ENCODE measurements at regions not wholly inside any gene's neighbourhood (a gene's known extent, or its start where the extent isn't known, plus 50 kb on each side); places are given as distances from the start of the nearest gene placed in this dataset.

DNA sequence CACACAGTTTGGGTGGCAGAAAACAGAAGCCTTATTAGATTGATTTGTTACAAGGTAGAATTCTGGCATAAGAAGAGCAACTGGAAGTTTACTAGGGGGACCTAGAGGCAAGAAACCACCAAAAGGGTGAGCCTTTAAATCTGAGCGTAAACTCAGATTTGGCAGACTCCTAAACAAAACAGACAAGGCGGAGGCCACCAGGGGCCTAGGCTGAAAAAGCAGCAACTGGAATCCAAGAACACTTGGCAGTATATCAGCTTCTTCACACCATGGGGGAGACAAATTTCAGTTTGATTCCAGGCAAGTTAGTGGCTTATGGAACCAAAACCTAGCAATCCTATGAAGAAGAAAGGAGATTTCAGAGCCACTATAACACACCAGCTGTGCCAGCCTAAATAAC, 220.0 kb downstream of the C3orf38 start:
- Histone ChIP-seq H3K36me3 (ENCODE audit: control insufficient read depth, insufficient read depth, low read length) (no peaks in the 10 kb centered on the region), H3K4me3 (ENCODE audit: insufficient read depth, low read depth, low read length) (no peak overlapping the region), H3K27ac (ENCODE audit: insufficient read depth, low read depth, low read length, poor library complexity, severe bottlenecking) (no peak overlapping the region), H3K4me1 (ENCODE audit: control insufficient read depth, insufficient read depth, low read length) (no peaks in the 10 kb centered on the region), H3K9me3 (ENCODE audit: control insufficient read depth, low read length) (no peaks in the 10 kb centered on the region), H3K27me3 (ENCODE audit: control insufficient read depth, insufficient read depth, low read length, poor library complexity, severe bottlenecking) (no peaks in the 10 kb centered on the region)
- WGBS, 2 experiments: 92 to 95% methylated on average over 2 of the region's 2 CpGs

DNA sequence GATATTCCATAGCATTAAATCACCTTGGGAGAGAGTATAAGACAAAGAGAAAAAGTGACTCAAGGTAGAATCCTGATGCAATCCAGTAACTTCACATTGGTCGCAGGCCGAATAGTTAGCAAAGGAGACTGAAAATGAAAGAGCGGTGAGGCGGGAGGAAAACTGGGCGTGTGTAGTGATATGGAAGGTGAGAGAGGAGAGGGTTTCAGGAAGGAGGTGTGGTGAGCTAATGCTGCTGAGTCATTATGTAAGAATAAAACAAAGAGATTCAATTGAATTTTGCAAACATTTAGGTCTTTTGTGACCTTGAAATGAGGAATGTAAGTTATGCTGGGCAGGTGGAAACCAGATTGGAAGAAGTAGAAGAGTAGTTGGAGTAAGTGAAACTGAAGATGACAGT, 235.3 kb downstream of the C3orf38 start:
- Histone ChIP-seq H3K4me3 (ENCODE audit: insufficient read depth, low read depth, low read length) (no peak overlapping the region), H3K27ac (ENCODE audit: insufficient read depth, low read depth, low read length, poor library complexity, severe bottlenecking) (no peak overlapping the region), H3K4me1 (ENCODE audit: control insufficient read depth, insufficient read depth, low read length) (no peaks in the 10 kb centered on the region), H3K27me3 (ENCODE audit: control insufficient read depth, insufficient read depth, low read length, poor library complexity, severe bottlenecking) (no peaks in the 10 kb centered on the region), H3K9me3 (ENCODE audit: control insufficient read depth, low read length) (no peaks in the 10 kb centered on the region), H3K36me3 (ENCODE audit: control insufficient read depth, insufficient read depth, low read length) (no peaks in the 10 kb centered on the region)
- 74 to 75% methylated on average over 5 of the region's 5 CpGs for WGBS, 2 experiments

DNA sequence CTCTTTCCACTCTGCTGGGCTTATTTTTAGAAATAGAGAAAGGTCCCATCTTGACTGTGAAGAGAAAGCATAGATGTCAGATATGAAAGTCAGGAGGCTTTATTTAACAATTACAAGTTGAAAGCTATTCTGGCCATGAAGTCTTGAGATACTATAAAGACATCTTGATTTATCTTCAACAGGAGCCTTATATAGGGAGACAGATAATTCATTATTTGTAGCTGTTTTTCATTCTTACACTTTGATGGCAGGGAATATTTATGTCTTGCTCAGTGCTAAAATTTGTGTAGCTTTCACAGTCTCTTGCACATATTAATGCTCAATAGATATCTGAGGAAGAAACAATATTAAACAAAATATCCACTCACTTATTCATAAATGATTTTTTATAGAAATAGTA, 248.8 kb downstream of the C3orf38 start:
- Histone ChIP-seq H3K9me3 (ENCODE audit: control insufficient read depth, low read length) (no peaks in the 10 kb centered on the region), H3K27me3 (ENCODE audit: control insufficient read depth, insufficient read depth, low read length, poor library complexity, severe bottlenecking) (no peaks in the 10 kb centered on the region)

DNA sequence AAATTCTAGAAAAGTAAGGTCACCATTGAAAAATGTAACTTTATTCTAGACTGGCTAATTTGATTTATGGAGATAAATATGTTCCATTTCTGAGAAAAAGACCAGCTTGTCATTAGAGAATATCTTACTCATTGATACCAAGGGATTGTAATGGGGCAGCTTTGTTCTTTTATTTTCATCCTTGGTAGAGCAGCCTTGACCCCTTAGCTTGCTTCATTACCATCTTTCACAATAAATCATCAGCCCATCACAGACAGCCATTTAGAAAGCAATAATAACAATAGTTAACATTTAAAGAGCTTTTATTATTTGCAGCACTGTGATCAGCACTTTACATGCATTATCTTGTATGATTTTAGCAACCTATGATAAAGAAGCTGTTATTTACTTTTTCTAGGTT, 253.6 kb downstream of the C3orf38 start:
- Histone ChIP-seq H3K27ac (ENCODE audit: insufficient read depth, low read depth, low read length, poor library complexity, severe bottlenecking) (no peak overlapping the region), H3K4me3 (ENCODE audit: insufficient read depth, low read depth, low read length) (no peak overlapping the region), H3K4me1 (ENCODE audit: control insufficient read depth, insufficient read depth, low read length) (no peaks in the 10 kb centered on the region), H3K27me3 (ENCODE audit: control insufficient read depth, insufficient read depth, low read length, poor library complexity, severe bottlenecking) (no peaks in the 10 kb centered on the region), H3K36me3 (ENCODE audit: control insufficient read depth, insufficient read depth, low read length) (no peaks in the 10 kb centered on the region), H3K9me3 (ENCODE audit: control insufficient read depth, low read length) (no peaks in the 10 kb centered on the region)

More for the DNA sequence above, 248.8 kb downstream of the C3orf38 start:
- no peaks in the 10 kb centered on the region for H3K36me3 ChIP-seq (ENCODE audit: control insufficient read depth, insufficient read depth, low read length)
- H3K27ac ChIP-seq (ENCODE audit: insufficient read depth, low read depth, low read length, poor library complexity, severe bottlenecking): no peak overlapping the region
- no peaks in the 10 kb centered on the region for H3K4me1 ChIP-seq (ENCODE audit: control insufficient read depth, insufficient read depth, low read length)
- H3K4me3 ChIP-seq (ENCODE audit: insufficient read depth, low read depth, low read length): no peak overlapping the region

DNA sequence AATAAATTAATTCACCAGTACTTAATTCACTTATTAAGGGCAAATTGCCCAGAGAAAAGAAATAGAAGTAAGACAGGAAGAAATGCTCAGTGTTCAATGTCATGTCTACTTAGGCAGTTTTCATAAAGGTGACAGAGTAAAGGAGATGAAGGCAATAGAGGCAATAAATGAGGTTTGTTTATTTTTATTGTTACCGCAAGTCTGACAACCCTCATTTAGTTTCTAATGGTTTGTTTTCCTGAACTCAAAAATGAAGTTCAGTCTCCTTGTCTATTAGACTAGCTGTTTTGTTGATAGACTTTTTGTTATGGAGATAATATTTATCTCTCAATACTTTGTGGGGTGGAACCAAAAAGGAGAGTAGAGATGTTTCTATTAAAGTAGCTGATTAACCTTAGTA, 258.3 kb downstream of the C3orf38 start:
- H3K4me3 ChIP-seq (ENCODE audit: insufficient read depth, low read depth, low read length): no peak overlapping the region
- no peaks in the 10 kb centered on the region for H3K27me3 ChIP-seq (ENCODE audit: control insufficient read depth, insufficient read depth, low read length, poor library complexity, severe bottlenecking)
- H3K36me3 ChIP-seq (ENCODE audit: control insufficient read depth, insufficient read depth, low read length): no peaks in the 10 kb centered on the region
- H3K27ac ChIP-seq (ENCODE audit: insufficient read depth, low read depth, low read length, poor library complexity, severe bottlenecking): no peak overlapping the region
- WGBS, 2 experiments: 93 to 100% methylated on average over 1 of the region's 1 CpG
- H3K9me3 ChIP-seq (ENCODE audit: control insufficient read depth, low read length): no peaks in the 10 kb centered on the region
- H3K4me1 ChIP-seq (ENCODE audit: control insufficient read depth, insufficient read depth, low read length): peaks cover 11% of the 10 kb centered on the region

DNA sequence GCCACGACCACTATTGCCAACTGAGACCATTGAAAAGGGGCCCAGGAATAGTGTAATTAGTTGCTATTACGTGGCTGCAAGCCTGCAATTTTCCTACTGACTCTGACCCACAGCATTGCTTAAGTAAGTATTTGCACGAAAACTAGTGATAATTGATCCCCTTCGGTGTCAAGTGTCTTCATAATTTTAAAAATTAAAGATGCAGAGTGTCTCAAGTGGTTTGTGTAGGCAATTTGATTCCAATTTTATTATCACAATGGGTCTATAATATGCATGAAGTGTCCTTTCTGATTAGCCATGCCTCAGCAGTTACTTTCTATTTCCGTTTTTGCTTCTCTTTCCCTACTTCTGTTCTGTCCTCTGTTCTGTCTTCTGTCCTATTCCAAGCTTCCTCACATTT, 259.2 kb downstream of the C3orf38 start:
- WGBS, 2 experiments: 79 to 80% methylated on average over 5 of the region's 5 CpGs
- Histone ChIP-seq H3K4me3 (ENCODE audit: insufficient read depth, low read depth, low read length) (no peak overlapping the region), H3K27me3 (ENCODE audit: control insufficient read depth, insufficient read depth, low read length, poor library complexity, severe bottlenecking) (no peaks in the 10 kb centered on the region), H3K27ac (ENCODE audit: insufficient read depth, low read depth, low read length, poor library complexity, severe bottlenecking) (no peak overlapping the region), H3K36me3 (ENCODE audit: control insufficient read depth, insufficient read depth, low read length) (no peaks in the 10 kb centered on the region), H3K9me3 (ENCODE audit: control insufficient read depth, low read length) (no peaks in the 10 kb centered on the region), H3K4me1 (ENCODE audit: control insufficient read depth, insufficient read depth, low read length) (peaks cover 11% of the 10 kb centered on the region)

DNA sequence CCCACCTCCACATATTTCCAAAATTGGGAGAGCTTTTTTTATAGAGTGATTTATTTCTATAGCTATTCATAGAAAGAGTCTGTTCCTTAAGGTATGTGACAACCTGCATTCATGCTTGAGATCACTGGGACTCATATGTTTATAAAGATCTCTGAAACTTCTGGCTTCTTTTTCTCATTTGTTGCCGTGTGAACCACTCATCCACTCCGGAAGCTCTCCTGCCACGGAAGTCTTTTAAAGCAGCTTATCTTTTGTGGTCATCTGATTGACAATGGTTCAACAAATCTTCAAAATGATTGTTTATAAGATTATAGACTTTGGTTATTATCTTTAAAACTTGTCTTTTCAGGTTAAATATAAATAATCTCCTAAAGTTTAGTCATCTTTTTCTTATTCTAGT, 260.5 kb downstream of the C3orf38 start:
- Histone ChIP-seq H3K36me3 (ENCODE audit: control insufficient read depth, insufficient read depth, low read length) (no peaks in the 10 kb centered on the region), H3K4me3 (ENCODE audit: insufficient read depth, low read depth, low read length) (no peak overlapping the region), H3K27me3 (ENCODE audit: control insufficient read depth, insufficient read depth, low read length, poor library complexity, severe bottlenecking) (no peaks in the 10 kb centered on the region), H3K4me1 (ENCODE audit: control insufficient read depth, insufficient read depth, low read length) (peaks cover 11% of the 10 kb centered on the region), H3K9me3 (ENCODE audit: control insufficient read depth, low read length) (no peaks in the 10 kb centered on the region), H3K27ac (ENCODE audit: insufficient read depth, low read depth, low read length, poor library complexity, severe bottlenecking) (no peak overlapping the region)
- WGBS, 2 experiments: 87 to 89% methylated on average over 3 of the region's 3 CpGs

DNA sequence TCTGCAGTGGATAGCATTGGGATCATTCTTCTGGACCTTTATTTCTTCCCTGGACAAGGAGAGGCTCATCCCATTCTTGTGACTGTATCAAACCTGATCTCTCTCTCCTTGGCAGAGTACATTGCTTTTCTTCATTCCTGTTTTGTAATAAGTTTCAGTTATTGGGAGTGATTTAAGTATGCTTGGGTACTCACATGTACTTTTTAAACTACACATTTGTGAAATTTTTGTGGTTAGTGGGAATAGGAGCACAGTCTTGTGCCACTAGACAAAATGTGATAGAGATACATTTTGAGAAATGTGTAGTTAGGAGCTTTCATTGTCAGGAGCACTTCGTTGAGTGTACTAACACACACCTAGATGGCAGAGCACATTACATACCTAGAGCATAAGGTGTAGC, 262.6 kb downstream of the C3orf38 start:
- H3K4me3 ChIP-seq (ENCODE audit: insufficient read depth, low read depth, low read length): no peak overlapping the region
- H3K27me3 ChIP-seq (ENCODE audit: control insufficient read depth, insufficient read depth, low read length, poor library complexity, severe bottlenecking): no peaks in the 10 kb centered on the region
- peaks cover 11% of the 10 kb centered on the region for H3K4me1 ChIP-seq (ENCODE audit: control insufficient read depth, insufficient read depth, low read length)
- WGBS, 2 experiments: no CpG with 5 or more reads among the region's 1 CpG
- H3K27ac ChIP-seq (ENCODE audit: insufficient read depth, low read depth, low read length, poor library complexity, severe bottlenecking): no peak overlapping the region
- H3K36me3 ChIP-seq (ENCODE audit: control insufficient read depth, insufficient read depth, low read length): no peaks in the 10 kb centered on the region
- no peaks in the 10 kb centered on the region for H3K9me3 ChIP-seq (ENCODE audit: control insufficient read depth, low read length)

DNA sequence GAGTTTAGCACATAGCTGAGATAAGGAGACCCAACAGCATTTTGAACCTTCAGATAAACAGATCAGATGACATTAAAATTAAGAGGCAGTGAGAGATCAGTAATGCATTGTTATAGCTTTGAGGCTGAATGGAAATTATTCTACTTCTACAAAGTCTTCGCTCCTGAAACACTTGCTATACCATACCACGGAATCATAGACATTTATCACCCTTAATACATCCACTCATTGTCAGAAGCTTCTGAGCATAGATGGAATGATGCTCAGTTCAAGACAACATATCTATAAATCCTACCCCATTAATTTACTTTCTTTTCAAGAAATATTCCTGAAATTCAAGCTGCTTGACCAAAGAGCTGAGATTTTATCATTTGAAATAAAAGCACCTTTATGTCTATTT, 266.7 kb downstream of the C3orf38 start:
- H3K36me3 ChIP-seq (ENCODE audit: control insufficient read depth, insufficient read depth, low read length): no peaks in the 10 kb centered on the region
- 89 to 93% methylated on average over 2 of the region's 2 CpGs for WGBS, 2 experiments
- H3K27ac ChIP-seq (ENCODE audit: insufficient read depth, low read depth, low read length, poor library complexity, severe bottlenecking): no peak overlapping the region
- no peaks in the 10 kb centered on the region for H3K4me1 ChIP-seq (ENCODE audit: control insufficient read depth, insufficient read depth, low read length)
- H3K9me3 ChIP-seq (ENCODE audit: control insufficient read depth, low read length): no peaks in the 10 kb centered on the region
- H3K27me3 ChIP-seq (ENCODE audit: control insufficient read depth, insufficient read depth, low read length, poor library complexity, severe bottlenecking): no peaks in the 10 kb centered on the region
- H3K4me3 ChIP-seq (ENCODE audit: insufficient read depth, low read depth, low read length): no peak overlapping the region

DNA sequence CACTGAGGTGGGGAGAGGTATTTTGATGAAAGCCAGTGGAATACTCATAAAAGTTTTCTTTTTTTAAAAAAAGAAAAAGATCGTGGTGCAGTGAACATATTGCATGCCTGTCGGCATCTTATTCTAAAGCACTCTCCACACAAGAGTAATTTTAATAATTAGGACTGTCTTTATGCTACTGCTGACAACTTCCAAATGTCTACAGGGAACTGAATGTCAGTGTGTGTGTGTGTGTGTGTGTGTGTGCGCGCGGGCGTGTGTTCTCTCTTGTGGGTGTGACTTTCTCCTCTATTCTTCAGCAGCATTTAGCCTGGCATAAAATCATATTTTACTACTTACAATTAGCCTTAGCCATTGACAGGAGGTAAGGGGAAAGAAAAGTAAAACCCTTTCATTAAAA, 268.5 kb downstream of the C3orf38 start:
- no peak overlapping the region for H3K27ac ChIP-seq (ENCODE audit: insufficient read depth, low read depth, low read length, poor library complexity, severe bottlenecking)
- H3K9me3 ChIP-seq (ENCODE audit: control insufficient read depth, low read length): no peaks in the 10 kb centered on the region
- H3K36me3 ChIP-seq (ENCODE audit: control insufficient read depth, insufficient read depth, low read length): no peaks in the 10 kb centered on the region
- 63 to 68% methylated on average over 4 to 6 of the region's 6 CpGs for WGBS, 2 experiments
- H3K4me1 ChIP-seq (ENCODE audit: control insufficient read depth, insufficient read depth, low read length): no peaks in the 10 kb centered on the region
- no peak overlapping the region for H3K4me3 ChIP-seq (ENCODE audit: insufficient read depth, low read depth, low read length)
- no peaks in the 10 kb centered on the region for H3K27me3 ChIP-seq (ENCODE audit: control insufficient read depth, insufficient read depth, low read length, poor library complexity, severe bottlenecking)

DNA sequence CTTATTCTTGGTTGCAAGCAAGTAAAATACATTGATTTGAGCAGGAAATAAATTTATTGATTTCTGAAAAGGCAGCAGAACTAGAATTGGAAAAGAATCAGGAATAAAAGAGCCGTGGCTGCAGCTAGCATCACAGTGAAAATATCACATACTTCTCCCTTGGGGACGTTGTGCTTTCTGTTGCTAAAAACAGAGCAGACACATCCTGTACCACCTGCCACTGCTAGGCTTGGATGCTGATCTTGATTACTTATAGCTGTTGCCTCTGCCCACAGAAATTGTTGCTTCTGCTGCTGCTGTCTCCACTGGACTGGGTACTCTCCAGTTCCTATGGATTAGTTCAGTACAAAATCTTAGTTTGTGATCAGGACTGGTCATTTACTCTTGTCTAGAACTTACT, 283.8 kb downstream of the C3orf38 start:
- Histone ChIP-seq H3K4me1 (ENCODE audit: control insufficient read depth, insufficient read depth, low read length) (no peaks in the 10 kb centered on the region), H3K36me3 (ENCODE audit: control insufficient read depth, insufficient read depth, low read length) (no peaks in the 10 kb centered on the region), H3K4me3 (ENCODE audit: insufficient read depth, low read depth, low read length) (no peak overlapping the region), H3K27me3 (ENCODE audit: control insufficient read depth, insufficient read depth, low read length, poor library complexity, severe bottlenecking) (no peaks in the 10 kb centered on the region), H3K9me3 (ENCODE audit: control insufficient read depth, low read length) (no peaks in the 10 kb centered on the region), H3K27ac (ENCODE audit: insufficient read depth, low read depth, low read length, poor library complexity, severe bottlenecking) (no peak overlapping the region)
- WGBS, 2 experiments: 87 to 92% methylated on average over 2 of the region's 2 CpGs

Measured in ectodermal cell (in vitro differentiated cells).